HG02588 (cell line): ENCODE measurements at regions not wholly inside any gene's neighbourhood (a gene's known extent, or its start where the extent isn't known, plus 50 kb on each side); places are given as distances from the start of the nearest gene placed in this dataset.
"Not testable (repeated sequence)": the region's sequence is repeated elsewhere in the genome, so short reads cannot be mapped to it uniquely, and the experiment has no call there.

Experiments
- ATAC-seq: cut with Tn5 transposase; IDR thresholded peaks from one replicate; pipeline ENCODE4 v1.9.1; 2021; ENCODE audit warnings: mild to moderate bottlenecking, moderate library complexity; ENCODE audit not compliant: unreplicated experiment

DNA sequence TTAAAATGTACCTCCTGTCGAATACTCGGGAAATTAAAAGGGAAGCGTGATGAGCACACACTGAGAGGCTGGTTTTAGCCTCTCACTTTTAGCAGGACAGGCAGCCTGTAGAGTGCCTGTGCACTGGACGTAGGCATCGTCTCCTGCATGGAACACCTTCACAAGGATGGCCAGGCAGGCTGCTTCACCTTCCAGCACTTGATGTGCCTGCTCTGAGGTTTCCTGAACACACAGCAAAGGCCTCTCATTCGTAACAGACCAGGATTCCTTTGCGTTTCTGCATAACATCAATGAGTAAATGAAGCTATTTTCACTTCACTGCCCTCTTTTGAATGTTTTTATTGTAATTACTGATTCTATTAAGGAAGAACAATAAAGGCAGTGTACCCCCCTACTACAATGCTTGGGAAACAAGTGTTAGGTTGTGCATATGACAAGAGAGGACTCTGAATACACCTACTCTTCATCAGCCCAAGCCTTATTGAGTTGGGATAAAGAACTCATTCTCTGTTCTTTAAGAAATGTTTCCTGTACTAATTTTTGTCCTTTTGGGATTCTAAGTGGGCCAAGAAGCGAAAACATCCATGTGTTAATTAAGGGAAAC is 1077.6 kb upstream of the FOXG1 start:
- ATAC-seq, result no peak

- ATAC-seq, result no peak
Measured at GRCh38 chr14:27712364-27712763, 1054.2 kb upstream of the FOXG1 start.

DNA sequence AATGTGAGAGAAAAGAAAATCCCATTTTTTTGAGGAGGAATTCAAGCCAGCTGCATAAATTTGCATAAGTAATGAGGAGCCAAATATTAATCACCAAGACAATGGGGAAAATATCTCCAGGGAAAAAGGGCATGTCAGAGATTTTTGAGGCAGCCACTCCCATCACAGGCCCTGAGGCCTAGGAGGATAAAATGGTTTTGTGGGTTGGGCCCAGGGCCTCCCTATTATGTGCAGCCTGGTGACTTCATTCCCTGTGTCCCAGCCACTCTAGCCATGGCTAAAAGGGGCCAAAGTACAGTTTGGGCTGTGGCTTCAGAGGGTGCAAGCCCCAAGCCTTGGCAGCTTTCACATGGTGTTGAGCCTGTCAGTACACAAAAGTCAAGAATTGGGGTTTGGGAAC is 1051.0 kb upstream of the FOXG1 start:
- ATAC-seq, result no peak

DNA sequence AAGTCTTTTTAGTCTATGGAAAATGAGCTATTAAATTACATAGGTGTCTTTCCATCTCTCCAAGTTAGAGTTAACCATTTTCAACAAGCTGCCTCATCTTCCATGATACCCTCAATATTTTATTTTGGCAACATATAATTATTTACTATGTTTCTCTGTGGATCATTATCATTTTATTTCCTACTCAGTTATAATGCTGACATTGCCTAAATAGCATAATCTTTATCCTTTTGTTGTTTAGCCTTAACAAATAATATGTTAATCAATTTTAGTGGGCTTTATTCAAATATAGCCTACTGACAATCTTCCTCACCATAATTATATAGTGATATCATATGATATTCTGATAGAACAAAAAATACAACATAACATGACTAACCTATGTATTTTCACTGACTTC is 1044.8 kb upstream of the FOXG1 start:
- ATAC-seq, result no peak

- no peak for ATAC-seq
Measured at GRCh38 chr14:27725482-27725881, 1041.1 kb upstream of the FOXG1 start.

DNA sequence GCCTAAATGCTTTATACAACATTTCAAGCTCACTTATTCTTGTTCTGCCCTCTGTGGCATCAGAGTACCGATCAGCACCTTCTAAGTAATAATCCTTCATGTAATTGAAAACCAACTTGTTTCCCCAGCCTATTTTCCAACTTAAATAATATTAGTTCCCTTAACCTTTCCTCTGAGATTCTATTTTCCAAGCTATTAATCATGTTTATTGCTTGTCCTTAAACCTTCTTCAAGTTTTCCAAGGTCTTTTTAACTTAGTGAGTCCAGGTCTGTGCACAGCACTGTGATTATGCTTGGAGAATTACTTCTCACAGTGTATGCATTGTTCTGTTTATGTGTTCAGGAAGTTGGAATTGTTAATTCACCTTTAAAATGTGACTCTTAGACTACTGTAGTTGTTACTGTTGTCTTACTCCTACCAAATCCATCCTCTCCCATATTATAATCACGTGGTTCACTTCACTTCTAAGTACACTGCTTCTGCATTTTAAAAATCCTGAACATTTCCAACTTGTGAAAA is 1039.3 kb upstream of the FOXG1 start:
- no peak for ATAC-seq

DNA sequence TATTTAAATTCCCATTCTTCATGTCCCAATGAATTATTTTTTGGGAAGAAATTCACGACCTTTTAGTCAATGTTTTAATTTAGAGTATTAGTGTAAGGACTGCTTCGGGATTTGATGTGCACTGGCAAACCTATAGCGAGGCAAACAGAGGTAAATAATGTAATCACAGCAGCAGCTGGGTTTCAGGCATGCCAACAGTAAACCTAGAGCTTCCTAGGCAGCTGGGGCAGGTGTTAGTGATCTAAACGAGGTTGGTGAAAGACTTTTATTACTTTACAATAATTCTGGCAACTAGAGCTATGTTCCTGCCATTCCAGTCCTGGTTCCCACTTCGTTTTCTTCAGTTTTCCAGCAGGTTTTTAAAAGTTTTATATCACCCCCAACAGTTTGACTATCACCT is 1036.4 kb upstream of the FOXG1 start:
- no peak for ATAC-seq

- no peak for ATAC-seq
Measured at GRCh38 chr14:27739657-27740156, 1026.9 kb upstream of the FOXG1 start.

GRCh38 chr14:27750114-27750513 is 1016.5 kb upstream of the FOXG1 start:
- ATAC-seq, result no peak

GRCh38 chr14:27757642-27758041 is 1008.9 kb upstream of the FOXG1 start:
- not testable (repeated sequence) for ATAC-seq

- ATAC-seq, result not testable (repeated sequence)
Measured at GRCh38 chr14:27760367-27760766, 1006.2 kb upstream of the FOXG1 start.

GRCh38 chr14:27799066-27800028 is 967.2 kb upstream of the FOXG1 start:
- ATAC-seq, result not testable (repeated sequence)

GRCh38 chr14:27817746-27818430 is 948.7 kb upstream of the FOXG1 start:
- not testable (repeated sequence) for ATAC-seq

DNA sequence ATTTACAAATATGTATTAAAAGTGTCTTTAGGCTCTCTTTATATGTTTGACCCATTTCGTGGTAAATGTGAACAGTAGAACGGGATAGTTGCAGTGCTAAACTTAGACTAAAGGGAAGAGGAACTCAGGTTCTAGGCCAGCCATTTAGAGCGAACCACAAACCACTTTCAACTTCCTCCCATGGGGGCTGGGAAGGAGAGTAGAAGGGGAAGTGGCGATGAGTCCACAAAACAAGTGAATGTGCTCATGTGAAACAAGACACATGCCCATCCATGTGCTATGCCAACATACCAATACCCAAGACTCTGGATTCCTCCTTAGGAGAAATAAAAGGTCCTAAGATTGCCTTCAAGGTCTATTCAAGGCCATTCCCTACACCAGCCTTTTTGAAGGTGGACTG is 940.4 kb upstream of the FOXG1 start:
- ATAC-seq, result not testable (repeated sequence)

GRCh38 chr14:27831978-27832377 is 934.6 kb upstream of the FOXG1 start:
- ATAC-seq, result not testable (repeated sequence)

GRCh38 chr14:27833001-27833400 is 933.6 kb upstream of the FOXG1 start:
- ATAC-seq, result not testable (repeated sequence)

GRCh38 chr14:27836386-27836785 is 930.2 kb upstream of the FOXG1 start:
- no peak for ATAC-seq

DNA sequence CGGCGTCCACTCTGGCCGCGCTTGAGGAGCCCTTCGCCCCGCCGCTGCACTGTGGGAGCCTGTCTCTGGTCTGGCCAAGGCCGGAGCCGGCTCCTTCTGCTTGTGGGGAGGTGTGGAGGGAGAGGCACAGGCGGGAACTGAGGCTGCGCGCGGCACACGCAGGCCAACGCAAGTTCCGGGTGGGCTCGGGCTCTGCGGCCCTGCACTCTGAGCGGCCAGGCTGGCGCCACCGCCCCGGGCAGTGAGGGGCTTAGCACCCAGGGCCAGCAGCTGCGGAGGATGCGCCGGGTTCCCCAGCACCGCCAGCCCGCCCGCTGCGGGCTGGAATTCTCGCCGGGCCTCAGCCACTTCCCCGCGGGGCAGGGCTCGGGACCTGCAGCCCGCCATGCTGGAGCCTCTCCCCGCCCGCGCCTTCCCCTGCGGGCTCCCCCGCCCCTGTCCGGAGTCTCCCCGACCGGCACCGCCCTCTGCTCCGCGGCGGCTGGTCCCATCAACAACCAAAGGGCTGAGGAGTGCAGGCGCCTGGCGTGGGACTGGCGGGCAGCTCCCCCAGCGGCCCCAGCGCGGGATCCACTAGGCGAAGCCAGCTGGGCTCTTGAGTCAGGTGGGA is 921.2 kb upstream of the FOXG1 start:
- ATAC-seq, result no peak

DNA sequence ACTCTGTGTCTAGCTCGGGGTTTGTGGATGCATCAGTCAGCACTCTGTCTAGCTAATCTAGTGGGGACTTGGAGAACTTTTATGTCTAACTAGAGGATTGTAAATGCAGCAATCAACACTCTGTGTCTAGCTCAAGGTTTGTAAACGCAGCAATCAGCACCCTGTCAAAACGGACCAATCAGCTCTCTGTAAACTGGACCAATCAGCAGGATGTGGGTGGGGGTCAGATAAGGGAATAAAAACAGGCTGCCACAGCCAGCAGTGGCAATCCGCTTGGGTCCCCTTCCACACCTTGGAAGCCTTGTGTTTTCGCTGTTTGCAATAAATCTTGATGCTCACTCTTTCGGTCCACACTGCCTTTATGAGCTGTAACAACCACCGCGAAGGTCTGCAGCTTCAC is 920.7 kb upstream of the FOXG1 start:
- no peak for ATAC-seq

DNA sequence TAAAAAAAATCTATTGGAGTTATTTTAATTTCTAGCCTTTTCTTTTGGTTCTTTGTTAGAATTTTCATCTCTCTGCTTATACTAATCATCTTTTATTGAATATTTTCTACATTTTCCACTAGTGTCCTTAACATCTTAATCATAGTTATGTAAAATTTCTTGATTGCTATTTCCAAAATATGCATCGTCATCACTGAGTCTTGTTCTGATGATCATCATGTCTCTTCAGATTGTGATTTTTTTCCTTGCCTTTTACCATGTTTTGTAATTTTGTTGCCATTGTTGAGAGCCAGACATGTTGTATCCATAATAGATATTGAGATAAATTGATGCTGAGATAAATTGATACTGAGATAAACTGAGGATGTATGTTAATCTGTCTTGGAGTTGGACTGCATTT is 919.1 kb upstream of the FOXG1 start:
- ATAC-seq, result not testable (repeated sequence)

GRCh38 chr14:27849193-27849592 is 917.4 kb upstream of the FOXG1 start:
- ATAC-seq, result not testable (repeated sequence)
